ENCODE measurements at regions not wholly inside any gene's neighbourhood (a gene's known extent, or its start where the extent isn't known, plus 50 kb on each side); places are given as distances from the start of the nearest gene placed in this dataset.

GRCh38 chr3:103613397-103614156 lies 1178.8 kb downstream of the ZPLD1 start:
- H2AFZ ChIP-seq (ENCODE audit: low read depth, low read length), result no peak overlapping the region
- H3K4me3 ChIP-seq (ENCODE audit: low read depth in 1 of 2, low read length in 2 of 2), result no peak overlapping the region
- DNase-seq, result no peak
- no peaks in the 10 kb centered on the region for H3K4me1 ChIP-seq (ENCODE audit: insufficient read depth, low read length)
- ATAC-seq (ENCODE audit: insufficient read depth, low read depth), result no peak
- no peak overlapping the region for H3K9ac ChIP-seq (ENCODE audit: low read depth, low read length)
- H4K20me1 ChIP-seq (ENCODE audit: insufficient read depth, low read length), result no peaks in the 10 kb centered on the region
- H3K27ac ChIP-seq (ENCODE audit: low read length), result no peak overlapping the region
- H3K79me2 ChIP-seq (ENCODE audit: insufficient read depth, low read length), result no peaks in the 10 kb centered on the region
- no peaks in the 10 kb centered on the region for H3K36me3 ChIP-seq (ENCODE audit: insufficient read depth, low read length)
- no peak overlapping the region for H3K4me2 ChIP-seq (ENCODE audit: insufficient read depth, low read length)
- TF ChIP-seq EZH2 (IDR thresholded peaks at IDR 0.05; ENCODE audit: borderline replicate concordance, low read depth, low read length, severe bottlenecking) (no peak), CTCF (IDR thresholded peaks at IDR 0.05; ENCODE audit: borderline replicate concordance, extremely low read depth, low read length, poor library complexity, severe bottlenecking) (no peak)
- H3K9me3 ChIP-seq (ENCODE audit: insufficient read depth, low read length, severe bottlenecking), result no peaks in the 10 kb centered on the region
- H3K27me3 ChIP-seq (ENCODE audit: insufficient read depth, low read length, poor library complexity), result no peaks in the 10 kb centered on the region

- TF ChIP-seq CTCF (IDR thresholded peaks at IDR 0.05; ENCODE audit: borderline replicate concordance, extremely low read depth, low read length, poor library complexity, severe bottlenecking), result no peak
- no peak for TF ChIP-seq EZH2 (IDR thresholded peaks at IDR 0.05; ENCODE audit: borderline replicate concordance, low read depth, low read length, severe bottlenecking)
- H2AFZ ChIP-seq (ENCODE audit: low read depth, low read length), result no peak overlapping the region
These were observed 1179.9 kb downstream of the ZPLD1 start for GRCh38 chr3:103614719-103615118.

GRCh38 chr3:103617961-103618360 lies 1183.1 kb downstream of the ZPLD1 start:
- H3K4me3 ChIP-seq (ENCODE audit: low read depth in 1 of 2, low read length in 2 of 2), result no peak overlapping the region
- H3K9me3 ChIP-seq (ENCODE audit: insufficient read depth, low read length, severe bottlenecking), result no peaks in the 10 kb centered on the region
- DNase-seq (no peak), ATAC-seq (ENCODE audit: insufficient read depth, low read depth) (no peak)
- TF ChIP-seq EZH2 (IDR thresholded peaks at IDR 0.05; ENCODE audit: borderline replicate concordance, low read depth, low read length, severe bottlenecking) (no peak), CTCF (IDR thresholded peaks at IDR 0.05; ENCODE audit: borderline replicate concordance, extremely low read depth, low read length, poor library complexity, severe bottlenecking) (no peak)
- H3K27ac ChIP-seq (ENCODE audit: low read length), result no peak overlapping the region
- no peaks in the 10 kb centered on the region for H3K4me1 ChIP-seq (ENCODE audit: insufficient read depth, low read length)
- no peaks in the 10 kb centered on the region for H3K79me2 ChIP-seq (ENCODE audit: insufficient read depth, low read length)
- no peak overlapping the region for H2AFZ ChIP-seq (ENCODE audit: low read depth, low read length)
- no peaks in the 10 kb centered on the region for H3K36me3 ChIP-seq (ENCODE audit: insufficient read depth, low read length)
- no peak overlapping the region for H3K9ac ChIP-seq (ENCODE audit: low read depth, low read length)
- no peak overlapping the region for H3K4me2 ChIP-seq (ENCODE audit: insufficient read depth, low read length)
- no peaks in the 10 kb centered on the region for H4K20me1 ChIP-seq (ENCODE audit: insufficient read depth, low read length)
- H3K27me3 ChIP-seq (ENCODE audit: insufficient read depth, low read length, poor library complexity), result no peaks in the 10 kb centered on the region

More at GRCh38 chr3:103614719-103615118, 1179.9 kb downstream of the ZPLD1 start:
- Histone ChIP-seq H3K4me3 (ENCODE audit: low read depth in 1 of 2, low read length in 2 of 2) (no peak overlapping the region), H3K27ac (ENCODE audit: low read length) (no peak overlapping the region), H3K36me3 (ENCODE audit: insufficient read depth, low read length) (no peaks in the 10 kb centered on the region), H3K4me1 (ENCODE audit: insufficient read depth, low read length) (no peaks in the 10 kb centered on the region), H4K20me1 (ENCODE audit: insufficient read depth, low read length) (no peaks in the 10 kb centered on the region), H3K9ac (ENCODE audit: low read depth, low read length) (no peak overlapping the region), H3K79me2 (ENCODE audit: insufficient read depth, low read length) (no peaks in the 10 kb centered on the region), H3K9me3 (ENCODE audit: insufficient read depth, low read length, severe bottlenecking) (no peaks in the 10 kb centered on the region), H3K4me2 (ENCODE audit: insufficient read depth, low read length) (no peak overlapping the region), H3K27me3 (ENCODE audit: insufficient read depth, low read length, poor library complexity) (no peaks in the 10 kb centered on the region)
- DNase-seq (no peak), ATAC-seq (ENCODE audit: insufficient read depth, low read depth) (no peak)
